Stomach (tissue), 8 donors: ENCODE measurements at regions not wholly inside any gene's neighbourhood (a gene's known extent, or its start where the extent isn't known, plus 50 kb on each side); places are given as distances from the start of the nearest gene placed in this dataset.

Experiments used
- DNase-seq, 2 donors: peaks; one replicate each; pipeline versions ENCODE4 v3.0.0 to v3.0.0-alpha.2; 2013 to 2019
- H3K27ac ChIP-seq, 5 donors: fragments of 200-600 bp in 4 of 5; sonication (generic) in 4 of 5; one replicate each; pipeline ENCODE4 v1.5.1; 2013 to 2019; ENCODE audit warnings: mild to moderate bottlenecking in 1 of 5, moderate library complexity in 1 of 5
- H3K27me3 ChIP-seq, 3 donors: fragments of 200-600 bp; sonication (generic); one replicate each; pipeline ENCODE4 v1.5.1; 2017 to 2019; ENCODE audit warnings: mixed run types in 1 of 3
- H3K36me3 ChIP-seq, 4 donors: fragments of 200-600 bp; sonication (generic); 1 replicate in 3 of 4; 2 replicates in 1 of 4; pipeline ENCODE4 v1.5.1; 2016 to 2019
- H3K4me1 ChIP-seq, 4 donors: fragments of 200-600 bp; sonication (generic); one replicate each; pipeline ENCODE4 v1.5.1; 2016 to 2019
- H3K4me3 ChIP-seq, 4 donors: fragments of 200-600 bp; sonication (generic) in 3 of 4; one replicate each; pipeline ENCODE4 v1.5.1; 2016 to 2019; ENCODE audit warnings: mild to moderate bottlenecking in 1 of 4
- H3K9me3 ChIP-seq, 4 donors: fragments of 200-600 bp; sonication (generic); one replicate each; pipeline ENCODE4 v1.5.1; 2016 to 2019
- EP300 ChIP-seq: sonication (generic); formaldehyde crosslinking; IDR thresholded peaks from one replicate; pipeline ENCODE4 v1.6.1; 2017; ENCODE audit warnings: antibody characterized with exemption
- POLR2A ChIP-seq, 4 donors: fragments of 450-650 bp; IDR thresholded peaks; one replicate each; pipeline ENCODE4 v1.6.1; 2016; ENCODE audit warnings: antibody characterized with exemption in 4 of 4, control low read depth in 2 of 4, mild to moderate bottlenecking in 1 of 4, moderate library complexity in 1 of 4
- POLR2AphosphoS5 ChIP-seq, 3 donors: sonication (generic); formaldehyde crosslinking; IDR thresholded peaks; one replicate each; pipeline ENCODE4 v1.6.1; 2016; ENCODE audit warnings: antibody characterized with exemption in 3 of 3
- WGBS, 5 donors: extraction: QIAGEN DNeasy Blood & Tissue Kit in 3 of 5; methylation state at CpG; one replicate each; pipeline versions ENCODE4 v1.1.5 to v1.1.7; 2013 to 2018; 5-methylcytosine and 5-hydroxymethylcytosine counted together
- intact Hi-C: fragments of 100-400 bp; cut with DNase I; formaldehyde crosslinking; loops from one replicate; pipeline ENCODE4 v1.15.1; 2023; ENCODE audit warnings: low total_unique reads
- TF ChIP-seq, protein P1 (sequence below), 7 experiments: fragments of 450-650 bp in 4 of 7; fragments of 200-600 bp in 3 of 7; sonication (generic) in 3 of 7; IDR thresholded peaks; one replicate each; pipeline ENCODE4 v1.5.1; 2016 to 2019; ENCODE audit warnings: antibody characterized with exemption in 7 of 7, control low read depth in 2 of 7, mild to moderate bottlenecking in 1 of 7
- donor health status: healthy with polysubstance abuse.
- donor health status: Bipolar disorder and iron deficiency.
- donor health status: healthy.

DNA sequence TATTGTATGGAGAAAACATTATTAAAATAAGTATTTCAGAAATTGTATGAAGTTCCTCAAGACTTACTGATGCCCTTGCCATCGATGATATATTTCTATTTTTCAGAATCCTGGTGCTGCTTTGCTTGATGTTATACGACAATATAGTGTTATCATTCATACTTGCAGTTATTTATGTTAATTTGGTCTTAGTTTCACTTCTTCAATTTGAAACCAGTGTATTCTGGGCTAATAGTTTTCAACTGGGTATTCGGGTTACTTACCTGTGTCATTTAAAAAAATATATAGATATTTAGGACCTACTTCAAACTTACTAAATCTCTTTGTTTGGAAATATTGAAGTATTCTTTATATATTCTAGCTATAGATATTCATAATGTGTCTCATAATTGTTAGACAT is 1414.7 kb downstream of the C4orf33 start:
- Histone ChIP-seq H3K4me1 (no peaks in the 10 kb centered on the region), H3K27me3 (no peaks in the 10 kb centered on the region), H3K27ac (no peak overlapping the region), H3K36me3 (no peaks in the 10 kb centered on the region), H3K9me3 (no peaks in the 10 kb centered on the region), H3K4me3 (no peak overlapping the region)
- DNase-seq: no peak
- 83 to 92% (median 88%) methylated on average over 3 of the region's 3 CpGs for WGBS, 5 donors
- intact Hi-C loops: no loop called here
- TF ChIP-seq EP300 (no peak), POLR2AphosphoS5 (IDR thresholded peaks at IDR 0.05) (no peak), POLR2A (IDR thresholded peaks at IDR 0.05) (no peak)
- TF ChIP-seq, protein P1, sequence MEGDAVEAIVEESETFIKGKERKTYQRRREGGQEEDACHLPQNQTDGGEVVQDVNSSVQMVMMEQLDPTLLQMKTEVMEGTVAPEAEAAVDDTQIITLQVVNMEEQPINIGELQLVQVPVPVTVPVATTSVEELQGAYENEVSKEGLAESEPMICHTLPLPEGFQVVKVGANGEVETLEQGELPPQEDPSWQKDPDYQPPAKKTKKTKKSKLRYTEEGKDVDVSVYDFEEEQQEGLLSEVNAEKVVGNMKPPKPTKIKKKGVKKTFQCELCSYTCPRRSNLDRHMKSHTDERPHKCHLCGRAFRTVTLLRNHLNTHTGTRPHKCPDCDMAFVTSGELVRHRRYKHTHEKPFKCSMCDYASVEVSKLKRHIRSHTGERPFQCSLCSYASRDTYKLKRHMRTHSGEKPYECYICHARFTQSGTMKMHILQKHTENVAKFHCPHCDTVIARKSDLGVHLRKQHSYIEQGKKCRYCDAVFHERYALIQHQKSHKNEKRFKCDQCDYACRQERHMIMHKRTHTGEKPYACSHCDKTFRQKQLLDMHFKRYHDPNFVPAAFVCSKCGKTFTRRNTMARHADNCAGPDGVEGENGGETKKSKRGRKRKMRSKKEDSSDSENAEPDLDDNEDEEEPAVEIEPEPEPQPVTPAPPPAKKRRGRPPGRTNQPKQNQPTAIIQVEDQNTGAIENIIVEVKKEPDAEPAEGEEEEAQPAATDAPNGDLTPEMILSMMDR (IDR thresholded peaks at IDR 0.05): no peak

DNA sequence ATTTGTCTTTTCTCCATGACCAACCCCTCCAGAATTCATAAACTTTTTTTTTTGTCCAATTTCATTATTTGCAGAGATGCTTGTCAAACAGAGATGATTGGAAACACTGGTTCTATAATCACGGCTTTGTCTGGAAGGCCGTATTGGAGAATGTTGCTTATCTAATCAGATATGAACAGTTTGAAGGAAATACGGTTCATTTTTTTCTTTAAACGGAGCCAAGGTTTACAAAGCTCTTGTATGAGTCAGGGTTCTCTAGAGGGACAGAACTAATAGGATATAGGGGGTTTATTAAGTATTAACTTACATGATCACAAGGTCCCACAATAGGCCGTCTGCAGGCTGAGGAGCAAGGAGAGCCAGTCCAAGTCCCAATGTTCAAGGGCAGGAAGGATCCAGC is 1415.8 kb downstream of the C4orf33 start:
- Histone ChIP-seq H3K9me3 (no peaks in the 10 kb centered on the region), H3K36me3 (no peaks in the 10 kb centered on the region), H3K4me3 (no peak overlapping the region), H3K4me1 (no peaks in the 10 kb centered on the region), H3K27me3 (no peaks in the 10 kb centered on the region), H3K27ac (no peak overlapping the region)
- TF ChIP-seq POLR2A (IDR thresholded peaks at IDR 0.05) (no peak), POLR2AphosphoS5 (IDR thresholded peaks at IDR 0.05) (no peak), EP300 (no peak)
- TF ChIP-seq, protein P1 (IDR thresholded peaks at IDR 0.05): no peak
- intact Hi-C loops: no loop called here
- DNase-seq: peak in 1 of 2 donors; percentile 1
- WGBS, 5 donors: 16 to 34% (median 23%) methylated on average over 5 of the region's 5 CpGs

DNA sequence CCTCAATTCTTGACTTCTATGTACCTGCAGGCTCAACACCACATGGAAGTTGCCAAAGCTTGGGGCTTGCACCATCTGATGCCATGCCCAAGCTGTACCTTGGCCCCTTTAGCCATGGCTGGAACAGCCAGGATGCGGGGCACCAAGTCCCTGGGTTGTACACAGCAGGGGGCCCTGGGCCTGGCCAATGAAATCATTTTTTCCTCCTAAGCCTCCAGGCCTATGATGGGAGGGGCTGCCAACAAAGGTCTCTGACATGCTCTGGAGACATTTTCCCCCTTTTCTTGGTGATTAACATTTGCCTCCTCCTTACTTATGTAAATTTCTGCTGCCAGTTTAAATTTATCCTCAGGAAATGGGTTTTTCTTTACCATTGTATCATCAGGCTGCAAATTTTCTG is 1428.1 kb downstream of the C4orf33 start:
- Histone ChIP-seq H3K4me3 (no peak overlapping the region), H3K4me1 (no peaks in the 10 kb centered on the region), H3K27ac (no peak overlapping the region), H3K36me3 (no peaks in the 10 kb centered on the region), H3K27me3 (no peaks in the 10 kb centered on the region), H3K9me3 (peaks cover 0 to 27% (median 19%) of the 10 kb centered on the region in 4 donors)
- DNase-seq: no peak
- TF ChIP-seq POLR2AphosphoS5 (IDR thresholded peaks at IDR 0.05) (no peak), POLR2A (IDR thresholded peaks at IDR 0.05) (no peak), EP300 (no peak)
- TF ChIP-seq, protein P1 (IDR thresholded peaks at IDR 0.05): no peak
- 57 to 100% (median 89%) methylated on average over 1 of the region's 1 CpG for WGBS, 5 donors
- intact Hi-C loops: no loop called here

DNA sequence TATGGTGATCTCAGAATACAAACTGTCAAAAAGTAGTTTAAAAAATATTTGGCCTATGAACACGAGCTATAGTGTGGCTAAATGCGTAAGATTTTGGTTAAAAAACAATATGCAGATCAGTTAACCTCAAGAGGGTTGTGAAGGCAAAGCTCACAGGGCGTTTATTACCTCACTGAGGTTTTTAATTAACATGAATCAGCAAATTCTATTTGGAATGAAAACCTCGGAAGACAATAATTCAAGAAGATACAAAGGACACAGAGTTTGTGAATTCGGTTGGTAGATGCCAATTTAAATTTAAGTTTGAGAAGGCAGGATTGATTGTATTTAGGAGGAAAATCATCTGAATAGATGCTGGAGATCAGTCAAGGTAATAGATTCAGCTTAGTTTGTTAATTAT is 1434.6 kb downstream of the C4orf33 start:
- intact Hi-C loops: no loop called here

More for the DNA sequence above, 1434.6 kb downstream of the C4orf33 start:
- H3K4me3 ChIP-seq: no peak overlapping the region
- no peaks in the 10 kb centered on the region for H3K4me1 ChIP-seq
- no peak overlapping the region for H3K27ac ChIP-seq
- H3K9me3 ChIP-seq: peaks cover 0 to under 1% (median 0%) of the 10 kb centered on the region in 4 donors
- TF ChIP-seq POLR2AphosphoS5 (IDR thresholded peaks at IDR 0.05): no peak
- TF ChIP-seq, protein P1 (IDR thresholded peaks at IDR 0.05): no peak
- no peak for TF ChIP-seq EP300
- no peak for DNase-seq
- H3K27me3 ChIP-seq: no peaks in the 10 kb centered on the region
- 70 to 72% (median 70%) methylated on average over 5 of the region's 5 CpGs for WGBS, 5 donors
- H3K36me3 ChIP-seq: no peaks in the 10 kb centered on the region
